GM12878 (cell line): ENCODE measurements at regions not wholly inside any gene's neighbourhood (a gene's known extent, or its start where the extent isn't known, plus 50 kb on each side); places are given as distances from the start of the nearest gene placed in this dataset.

Source experiments
- ATAC-seq: fragments of 200-7000 bp; cut with Tn5 transposase; 3 replicates; pipeline ENCODE4 v1.9.1; 2020; ENCODE audit warnings: mild to moderate bottlenecking, moderate library complexity
- BruUV-seq: library from RNA; stranded (reverse); fragments of 400-500 nt; replicated peaks from 2 replicates; lab custom pipeline; 2021; lab: Mats Ljungman, UMichigan
- CTCF ChIA-PET: fragments of 300-600 bp; sonication (Branson Sonifier 250); formaldehyde crosslinking; extraction: SDS; loops from one replicate; lab custom pipeline; 2021; ENCODE audit warnings: inconsistent platforms; lab: Yijun Ruan, JAX
- POLR2A ChIA-PET: fragments of 350-600 bp; formaldehyde crosslinking; extraction: SDS; loops from one replicate; lab custom pipeline; 2021; ENCODE audit warnings: inconsistent platforms; lab: Charles Lee
- RAD21 ChIA-PET: fragments of 300-600 bp; sonication (Branson Sonifier 250); formaldehyde crosslinking; loops from one replicate; lab custom pipeline; 2023; ENCODE audit warnings: antibody characterized with exemption; ENCODE audit not compliant: unreplicated experiment; lab: Charles Lee
- SMC1A ChIA-PET: fragments of 300-600 bp; sonication (Branson Sonifier 250); formaldehyde crosslinking; loops from one replicate; lab custom pipeline; 2023; ENCODE audit not compliant: unreplicated experiment, uncharacterized antibody; lab: Charles Lee
- DNase-seq: peaks from one replicate; pipeline ENCODE4 v3.0.0-alpha.2; 2011; ENCODE audit warnings: low read depth, low spot score
- FAIRE-seq: peaks from 3 replicates; lab custom pipeline; 2011; peaks lifted over from hg19 to GRCh38; lab: Jason Lieb, UNC
- H2AFZ ChIP-seq: 2 replicates; pipeline ENCODE4 v1.6.0; 2011; ENCODE audit warnings: low read depth, low read length, control low read depth; ENCODE audit not compliant: control insufficient read depth
- H3K27ac ChIP-seq: 2 replicates; pipeline ENCODE4 v1.5.1; 2011; ENCODE audit warnings: control low read depth; ENCODE audit not compliant: control insufficient read depth, insufficient read depth
- H3K27me3 ChIP-seq, 2 experiments: replicated peaks in 1 of 2; 2 replicates each; pipeline versions ENCODE4 v1.6.0 to v1.6.1; 2011; ENCODE audit warnings: low read length in 1 of 2; ENCODE audit not compliant: control insufficient read depth in 2 of 2, insufficient read depth in 2 of 2
- H3K36me3 ChIP-seq, 2 experiments: 2 replicates each; pipeline ENCODE4 v1.5.1; 2011; ENCODE audit warnings: low read length in 1 of 2; ENCODE audit not compliant: control insufficient read depth in 2 of 2, insufficient read depth in 2 of 2
- H3K4me1 ChIP-seq: 2 replicates; pipeline ENCODE4 v1.6.1; 2011; ENCODE audit warnings: mild to moderate bottlenecking, low read length, moderate library complexity, mixed read lengths; ENCODE audit not compliant: control insufficient read depth, insufficient read depth
- H3K4me2 ChIP-seq: 2 replicates; pipeline ENCODE4 v1.6.0; 2011; ENCODE audit warnings: control low read depth; ENCODE audit not compliant: control insufficient read depth, insufficient read depth
- H3K4me3 ChIP-seq: fragments of 200-600 bp; sonication (generic); 2 replicates; pipeline ENCODE4 v1.5.1; 2016
- H3K79me2 ChIP-seq: 2 replicates; pipeline ENCODE4 v1.6.0; 2011; ENCODE audit warnings: low read length; ENCODE audit not compliant: control insufficient read depth, insufficient read depth
- H3K9ac ChIP-seq: 2 replicates; pipeline ENCODE4 v1.8.0; 2011; ENCODE audit warnings: low read length, control low read depth, mixed read lengths; ENCODE audit not compliant: control insufficient read depth, insufficient read depth
- H3K9me3 ChIP-seq: replicated peaks from 3 replicates; pipeline ENCODE4 v1.5.1; 2011; ENCODE audit warnings: mild to moderate bottlenecking, low read length; ENCODE audit not compliant: control insufficient read depth, insufficient read depth
- H4K20me1 ChIP-seq: 2 replicates; pipeline ENCODE4 v1.6.0; 2011; ENCODE audit not compliant: control insufficient read depth, insufficient read depth
- CHD2 ChIP-seq: IDR thresholded peaks from 2 replicates; pipeline ENCODE4 v1.6.1; 2011; ENCODE audit warnings: low read depth, low read length, improper control_type of control experiment, borderline replicate concordance
- CREM ChIP-seq: IDR thresholded peaks from 2 replicates; pipeline ENCODE4 v1.6.1; 2014; ENCODE audit warnings: antibody characterized with exemption, low read depth
- GATAD2B ChIP-seq: fragments of 450-650 bp; conservative IDR thresholded peaks from 2 replicates; pipeline ENCODE4 v1.6.1; 2017; ENCODE audit warnings: low read depth, mild to moderate bottlenecking, moderate library complexity
- MTA2 ChIP-seq: fragments of 450-650 bp; IDR thresholded peaks from 2 replicates; pipeline ENCODE4 v1.6.1; 2016; ENCODE audit warnings: low read depth, mild to moderate bottlenecking, moderate library complexity
- NFIC ChIP-seq: IDR thresholded peaks from 2 replicates; pipeline ENCODE4 v1.6.1; 2012; ENCODE audit warnings: low read depth, mild to moderate bottlenecking, inconsistent platforms, low read length, moderate library complexity
- SRF ChIP-seq, 2 experiments: IDR thresholded peaks; 2 replicates each; pipeline ENCODE4 v1.6.1; 2011; ENCODE audit warnings: low read depth in 2 of 2, low read length in 2 of 2, mild to moderate bottlenecking in 1 of 2, moderate library complexity in 1 of 2
- ZSCAN29 ChIP-seq: fragments of 450-650 bp; IDR thresholded peaks from 2 replicates; pipeline ENCODE4 v1.6.1; 2017; ENCODE audit warnings: mild to moderate bottlenecking, moderate library complexity
- WGBS: methylation state at CpG from one replicate; pipeline ENCODE4 v1.1.6; 2016; ENCODE audit warnings: low lambda C conversion rate; ENCODE audit not compliant: insufficient replicate concordance, insufficient coverage; ENCODE audit errors: missing lambda C conversion rate; 5-methylcytosine and 5-hydroxymethylcytosine counted together
- in situ Hi-C: fragments of 300-500 bp; cut with MboI; formaldehyde crosslinking; loops from 9 replicates; pipeline ENCODE4 v1.14.3; 2018; ENCODE audit warnings: mixed read lengths
- intact Hi-C: fragments of 100-400 bp; cut with micrococcal nuclease; formaldehyde crosslinking; loops from one replicate; pipeline ENCODE4 v1.14.2; 2022; ENCODE audit not compliant: unreplicated experiment

- no peaks in the 10 kb centered on the region for H3K79me2 ChIP-seq
- H3K4me2 ChIP-seq, result no peak overlapping the region
- no peak overlapping the region for H3K9ac ChIP-seq
- ChIA-PET CTCF (no interaction called here), SMC1A (no interaction called here), RAD21 (no interaction called here), POLR2A (interaction anchor here (0.6 kb wide), 1 partner anchor 34 kb away, joined by 3 read pairs; no protein-coding TSS in a partner anchor)
- FAIRE-seq (no peak), ATAC-seq (no peak), DNase-seq (no peak)
- no peaks in the 10 kb centered on the region for H3K36me3 ChIP-seq
- TF ChIP-seq NFIC, result no peak
- H3K27me3 ChIP-seq, result peaks cover 0 to 2% of the 10 kb centered on the region in 2 experiments; a peak in 1 of 4 replicates
- no peak overlapping the region for H3K4me3 ChIP-seq
- WGBS, result 20% methylated on average over 4 of the region's 5 CpGs
- no peaks in the 10 kb centered on the region for H4K20me1 ChIP-seq
- no peak overlapping the region for H2AFZ ChIP-seq
- no peaks in the 10 kb centered on the region for H3K4me1 ChIP-seq
- H3K9me3 ChIP-seq, result no peaks in the 10 kb centered on the region; the same call in 2 of the 3 replicates
- H3K27ac ChIP-seq, result no peak overlapping the region
- BruUV-seq, result no TSS peak
- in situ Hi-C loops (no loop called here), intact Hi-C loops (no loop called here)
Observed at GRCh38 chr16:85363427-85363826, 249.7 kb upstream of the GSE1 start.

- FAIRE-seq (no peak), DNase-seq (no peak), ATAC-seq (no peak)
- Histone ChIP-seq H3K9me3 (no peaks in the 10 kb centered on the region; the same call in 2 of the 3 replicates), H3K9ac (no peak overlapping the region), H3K79me2 (no peaks in the 10 kb centered on the region), H3K4me3 (no peak overlapping the region), H3K4me1 (no peaks in the 10 kb centered on the region), H2AFZ (no peak overlapping the region), H3K27ac (no peak overlapping the region), H4K20me1 (no peaks in the 10 kb centered on the region), H3K4me2 (no peak overlapping the region), H3K36me3 (no peaks in the 10 kb centered on the region), H3K27me3 (peaks cover 1 to 2% of the 10 kb centered on the region in 2 experiments; a peak in 2 of 4 replicates)
- BruUV-seq, result no TSS peak
- SMC1A ChIA-PET, result no interaction called here
- WGBS, result 41% methylated on average over 10 of the region's 10 CpGs
- intact Hi-C loops (no loop called here), in situ Hi-C loops (no loop called here)
- no peak for TF ChIP-seq CREM
- TF ChIP-seq GATAD2B, result no peak
- TF ChIP-seq ZSCAN29, result no peak
- no peak for TF ChIP-seq CHD2
- no peak for TF ChIP-seq MTA2
- no peak for TF ChIP-seq SRF (IDR thresholded peaks at IDR 0.05; ENCODE audit: low read depth in 2 of 2, low read length in 2 of 2)
- CTCF ChIA-PET, result no interaction called here
- POLR2A ChIA-PET, result no interaction called here
- RAD21 ChIA-PET, result no interaction called here
Observed at GRCh38 chr16:85363881-85364280, 249.2 kb upstream of the GSE1 start.
